Mesendoderm (in vitro differentiated cells): ENCODE measurements at regions not wholly inside any gene's neighbourhood (a gene's known extent, or its start where the extent isn't known, plus 50 kb on each side); places are given as distances from the start of the nearest gene placed in this dataset.

Experiments
- DNase-seq: peaks from one replicate; pipeline ENCODE4 v3.0.0; 2013
- H2AK5ac ChIP-seq: 2 replicates; pipeline ENCODE4 v1.6.1; 2013; ENCODE audit warnings: low read length, inconsistent platforms
- H2BK120ac ChIP-seq: 2 replicates; pipeline ENCODE4 v1.6.1; 2013; ENCODE audit warnings: low read depth, mild to moderate bottlenecking, low read length, moderate library complexity, mixed read lengths
- H2BK15ac ChIP-seq: replicated peaks from 2 replicates; pipeline ENCODE4 v1.6.1; 2013; ENCODE audit warnings: low read depth, mild to moderate bottlenecking, moderate library complexity
- H2BK5ac ChIP-seq: 2 replicates; pipeline ENCODE4 v1.6.1; 2013; ENCODE audit warnings: low read length, inconsistent platforms
- H3K18ac ChIP-seq: 2 replicates; pipeline ENCODE4 v1.6.1; 2013; ENCODE audit warnings: mild to moderate bottlenecking, low read length, mixed read lengths
- H3K23ac ChIP-seq: one replicate; pipeline ENCODE4 v1.6.1; 2013; ENCODE audit warnings: low read length
- H3K27ac ChIP-seq: 2 replicates; pipeline ENCODE4 v1.5.1; 2013; ENCODE audit warnings: low read depth, mild to moderate bottlenecking, inconsistent platforms, low read length, moderate library complexity
- H3K27me3 ChIP-seq: 2 replicates; pipeline ENCODE4 v1.6.1; 2013; ENCODE audit warnings: low read length, control low read depth, mild to moderate bottlenecking, inconsistent platforms; ENCODE audit not compliant: insufficient read depth, poor library complexity
- H3K36me3 ChIP-seq: 2 replicates; pipeline ENCODE4 v1.6.1; 2013; ENCODE audit warnings: low read length, inconsistent platforms; ENCODE audit not compliant: control insufficient read depth, insufficient read depth
- H3K4ac ChIP-seq: one replicate; pipeline ENCODE4 v1.6.1; 2013; ENCODE audit warnings: low read depth, mild to moderate bottlenecking, low read length, moderate library complexity
- H3K4me1 ChIP-seq: 2 replicates; pipeline ENCODE4 v1.6.1; 2013; ENCODE audit warnings: low read depth, low read length, inconsistent platforms; ENCODE audit not compliant: control insufficient read depth
- H3K4me2 ChIP-seq: 2 replicates; pipeline ENCODE4 v1.6.1; 2013; ENCODE audit warnings: low read length
- H3K4me3 ChIP-seq: 2 replicates; pipeline ENCODE4 v1.5.1; 2013; ENCODE audit warnings: mild to moderate bottlenecking, low read length
- H3K56ac ChIP-seq: one replicate; pipeline ENCODE4 v1.6.1; 2013; ENCODE audit warnings: low read length
- H3K79me1 ChIP-seq: 2 replicates; pipeline ENCODE4 v1.6.1; 2013; ENCODE audit warnings: low read length, inconsistent platforms
- H3K79me2 ChIP-seq: 2 replicates; pipeline ENCODE4 v1.6.1; 2013; ENCODE audit warnings: mild to moderate bottlenecking, low read length; ENCODE audit not compliant: control insufficient read depth, insufficient read depth
- H3K9ac ChIP-seq: 2 replicates; pipeline ENCODE4 v1.6.1; 2013; ENCODE audit warnings: low read length, inconsistent platforms
- H4K5ac ChIP-seq: one replicate; pipeline ENCODE4 v1.6.1; 2013; ENCODE audit warnings: low read length
- H4K8ac ChIP-seq: one replicate; pipeline ENCODE4 v1.6.1; 2013; ENCODE audit warnings: low read depth, mild to moderate bottlenecking, control low read depth, low read length, moderate library complexity
- WGBS: extraction: QIAGEN DNeasy Blood & Tissue Kit; methylation state at CpG from one replicate; pipeline ENCODE4 v1.1.7; 2013; ENCODE audit warnings: low lambda C conversion rate, missing lambda C conversion rate; ENCODE audit not compliant: insufficient coverage; ENCODE audit errors: extremely low coverage; 5-methylcytosine and 5-hydroxymethylcytosine counted together

DNA sequence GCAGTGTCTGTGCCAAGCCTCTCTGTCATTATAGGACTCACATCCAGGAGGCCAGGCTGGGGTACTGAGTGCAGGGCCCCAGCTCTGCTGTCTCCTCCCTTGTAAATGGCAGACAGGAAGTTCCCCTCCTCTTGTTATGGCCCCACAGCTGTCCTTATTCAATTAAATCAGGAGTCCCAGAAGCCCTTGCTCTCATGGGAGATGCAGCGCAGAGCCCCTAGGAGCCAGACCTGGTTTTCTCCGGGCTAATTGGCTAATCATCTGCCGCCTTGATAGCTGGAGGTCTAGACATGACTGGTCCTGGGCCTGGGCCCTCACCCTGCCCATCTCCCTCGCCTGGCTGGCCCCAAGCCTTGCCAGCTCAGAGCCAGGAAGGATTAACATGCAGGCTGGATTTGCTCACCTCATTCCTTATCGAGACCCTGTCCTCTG, 172.0 kb downstream of the VEGFA start:
- H3K27ac ChIP-seq = no peak overlapping the region
- no peak overlapping the region for H4K8ac ChIP-seq
- no peak overlapping the region for H2BK5ac ChIP-seq
- no peaks in the 10 kb centered on the region for H3K79me2 ChIP-seq
- H3K4ac ChIP-seq = no peak overlapping the region
- H3K36me3 ChIP-seq = no peaks in the 10 kb centered on the region
- no peak overlapping the region for H3K18ac ChIP-seq
- no peaks in the 10 kb centered on the region for H3K79me1 ChIP-seq
- no peak overlapping the region for H2BK15ac ChIP-seq
- H3K56ac ChIP-seq = peak overlapping the region; percentile 6
- H4K5ac ChIP-seq = no peak overlapping the region
- no peak overlapping the region for H3K4me2 ChIP-seq
- H2BK120ac ChIP-seq = no peak overlapping the region
- H3K23ac ChIP-seq = no peak overlapping the region
- peaks cover 2% of the 10 kb centered on the region for H3K4me1 ChIP-seq
- WGBS = no CpG with 5 or more reads among the region's 5 CpGs
- DNase-seq = peak; percentile 75
- no peak overlapping the region for H3K4me3 ChIP-seq
- no peaks in the 10 kb centered on the region for H3K27me3 ChIP-seq
- H3K9ac ChIP-seq = no peak overlapping the region
- H2AK5ac ChIP-seq = no peak overlapping the region

DNA sequence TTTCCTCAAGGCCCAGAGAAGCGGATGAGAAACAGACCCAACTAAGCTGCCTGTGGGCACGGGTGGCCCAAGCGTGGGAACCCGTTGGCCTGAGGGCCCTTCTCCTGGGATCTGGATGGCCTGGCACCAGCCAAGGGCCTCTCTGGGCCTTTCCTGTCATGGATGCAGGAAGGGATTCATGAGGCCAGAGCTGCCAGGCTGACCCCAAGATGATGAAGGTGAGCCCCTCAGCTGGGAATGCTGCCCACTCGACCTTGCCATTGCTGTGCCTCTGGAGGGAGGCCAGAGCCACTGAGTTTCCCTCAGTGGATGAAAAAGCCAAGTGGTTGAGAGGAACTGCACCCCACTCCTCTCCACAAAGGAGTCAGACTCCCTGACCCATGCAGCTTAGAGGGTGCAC, 171.2 kb downstream of the VEGFA start:
- Histone ChIP-seq H3K9ac (no peak overlapping the region), H2AK5ac (no peak overlapping the region), H3K18ac (no peak overlapping the region), H4K5ac (no peak overlapping the region), H3K79me1 (no peaks in the 10 kb centered on the region), H3K4me2 (no peak overlapping the region), H4K8ac (no peak overlapping the region), H3K27me3 (no peaks in the 10 kb centered on the region), H2BK120ac (no peak overlapping the region), H3K4me3 (no peak overlapping the region), H3K4ac (no peak overlapping the region), H2BK5ac (no peak overlapping the region), H3K4me1 (peaks cover 8% of the 10 kb centered on the region), H3K56ac (peak overlapping the region; percentile 3), H3K79me2 (no peaks in the 10 kb centered on the region), H3K27ac (no peak overlapping the region), H3K36me3 (no peaks in the 10 kb centered on the region), H3K23ac (no peak overlapping the region), H2BK15ac (no peak overlapping the region)
- no CpG with 5 or more reads among the region's 5 CpGs for WGBS
- DNase-seq = no peak

DNA sequence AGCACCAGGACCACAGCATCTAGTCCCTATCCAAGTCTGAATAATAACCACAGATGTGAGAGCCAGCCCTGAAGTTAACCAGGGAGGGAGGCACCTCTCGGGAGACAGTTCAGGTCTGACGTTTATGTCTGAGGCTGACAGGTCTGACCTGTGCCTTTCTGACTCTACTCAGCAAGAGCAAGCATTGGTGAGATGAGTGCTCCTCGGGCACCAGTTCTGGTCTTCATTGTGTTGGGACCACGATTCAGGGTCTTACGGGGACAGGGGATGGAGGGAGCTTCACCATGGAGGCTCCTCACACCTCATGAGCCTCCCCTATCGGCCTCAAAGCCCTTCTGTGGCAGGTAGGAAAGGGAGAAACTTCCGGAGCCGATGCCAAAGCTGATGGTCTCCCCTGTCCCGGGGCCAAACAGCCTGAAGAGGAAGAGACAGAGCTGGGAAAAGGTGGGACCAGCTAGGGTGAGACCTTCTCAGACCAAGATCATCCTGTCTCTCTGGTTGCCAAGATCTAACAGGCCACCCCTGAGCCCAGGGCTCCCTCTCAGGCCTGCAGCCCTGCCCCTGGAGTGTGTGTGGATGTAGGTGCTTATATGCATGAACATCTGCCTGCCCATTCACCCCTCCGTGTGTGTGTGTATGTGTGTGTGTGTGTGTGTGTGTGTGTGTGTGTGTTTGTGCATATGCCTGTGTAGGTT, 170.5 kb downstream of the VEGFA start:
- no peak overlapping the region for H3K4me3 ChIP-seq
- H3K9ac ChIP-seq = no peak overlapping the region
- H3K27ac ChIP-seq = no peak overlapping the region
- H2BK120ac ChIP-seq = no peak overlapping the region
- no peak overlapping the region for H3K4me2 ChIP-seq
- no peak overlapping the region for H2BK15ac ChIP-seq
- no peak overlapping the region for H3K18ac ChIP-seq
- no peak overlapping the region for H4K5ac ChIP-seq
- H3K27me3 ChIP-seq = no peaks in the 10 kb centered on the region
- no peak for DNase-seq
- no peak overlapping the region for H2BK5ac ChIP-seq
- H3K23ac ChIP-seq = no peak overlapping the region
- H3K4ac ChIP-seq = no peak overlapping the region
- peaks cover 10% of the 10 kb centered on the region for H3K4me1 ChIP-seq
- no peak overlapping the region for H4K8ac ChIP-seq
- no peaks in the 10 kb centered on the region for H3K79me1 ChIP-seq
- no peaks in the 10 kb centered on the region for H3K79me2 ChIP-seq
- no peak overlapping the region for H2AK5ac ChIP-seq
- no peaks in the 10 kb centered on the region for H3K36me3 ChIP-seq
- H3K56ac ChIP-seq = no peak overlapping the region
- no CpG with 5 or more reads among the region's 10 CpGs for WGBS

DNA sequence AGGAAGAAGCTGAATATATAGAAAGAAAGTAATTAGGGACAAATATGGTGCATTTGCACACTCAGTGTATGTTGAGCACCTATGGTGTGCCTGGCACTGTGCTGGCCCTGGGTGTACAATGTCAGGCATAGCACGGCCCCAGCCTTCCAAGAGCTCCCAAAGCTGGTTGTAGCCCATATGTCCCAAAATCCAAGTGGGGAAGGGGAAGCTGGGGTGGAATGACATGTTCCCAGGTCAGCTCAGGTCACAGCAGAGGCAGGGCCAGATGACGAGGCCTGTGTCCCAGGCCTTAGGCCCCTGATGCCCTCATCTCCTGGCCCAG, 170.0 kb downstream of the VEGFA start:
- H4K8ac ChIP-seq = no peak overlapping the region
- no peaks in the 10 kb centered on the region for H3K36me3 ChIP-seq
- H3K27ac ChIP-seq = no peak overlapping the region
- H3K4me2 ChIP-seq = no peak overlapping the region
- DNase-seq = no peak
- no peak overlapping the region for H3K23ac ChIP-seq
- H2AK5ac ChIP-seq = no peak overlapping the region
- no peaks in the 10 kb centered on the region for H3K27me3 ChIP-seq
- H3K9ac ChIP-seq = no peak overlapping the region
- no peak overlapping the region for H2BK15ac ChIP-seq
- no peak overlapping the region for H3K4ac ChIP-seq
- no CpG with 5 or more reads among the region's 2 CpGs for WGBS
- H4K5ac ChIP-seq = no peak overlapping the region
- no peak overlapping the region for H3K56ac ChIP-seq
- no peak overlapping the region for H3K18ac ChIP-seq
- no peaks in the 10 kb centered on the region for H3K79me2 ChIP-seq
- no peaks in the 10 kb centered on the region for H3K79me1 ChIP-seq
- H2BK120ac ChIP-seq = no peak overlapping the region
- peaks cover 10% of the 10 kb centered on the region for H3K4me1 ChIP-seq
- no peak overlapping the region for H2BK5ac ChIP-seq
- no peak overlapping the region for H3K4me3 ChIP-seq

DNA sequence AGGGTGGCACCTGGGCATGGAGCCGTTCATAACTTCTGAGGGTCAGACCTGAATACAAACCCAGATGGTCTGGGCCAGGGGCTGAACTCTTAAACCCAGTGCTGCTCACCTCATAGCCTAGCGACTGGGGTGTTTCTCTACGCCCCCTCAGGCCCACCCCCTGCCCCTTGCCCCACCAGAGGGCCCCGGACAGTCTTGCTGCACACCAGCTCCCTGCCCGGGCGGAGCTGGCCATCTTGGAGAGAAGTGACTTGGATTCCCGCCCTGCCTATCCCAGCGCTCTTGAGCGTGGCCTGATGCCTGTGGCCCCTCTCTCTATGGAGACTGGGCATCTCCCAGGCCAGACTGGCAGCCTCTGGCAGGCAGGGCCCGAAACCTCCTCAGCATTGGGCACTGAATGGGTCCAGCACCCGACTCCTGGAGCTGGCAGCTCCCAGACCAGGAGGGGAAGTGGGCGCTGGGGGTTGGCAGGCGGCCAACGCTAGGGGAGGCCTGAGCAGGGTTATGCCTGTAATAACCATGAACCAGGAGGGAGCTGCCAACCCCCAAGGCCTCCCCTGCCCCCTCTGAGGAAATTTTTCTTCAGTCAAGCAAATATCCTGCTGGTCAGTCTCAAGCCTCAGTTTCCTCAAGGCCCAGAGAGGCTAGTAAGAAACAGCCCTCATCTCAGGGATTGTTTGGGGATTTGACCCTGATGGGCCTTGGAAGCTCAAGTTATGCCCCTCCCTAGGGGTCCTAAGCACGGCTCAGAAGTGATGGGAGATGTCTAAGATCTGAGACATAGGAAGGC, 169.5 kb downstream of the VEGFA start:
- Histone ChIP-seq H4K8ac (no peak overlapping the region), H3K56ac (no peak overlapping the region), H3K4ac (no peak overlapping the region), H3K4me2 (no peak overlapping the region), H3K27ac (no peak overlapping the region), H2BK15ac (no peak overlapping the region), H3K4me1 (peaks cover 10% of the 10 kb centered on the region), H3K18ac (no peak overlapping the region), H3K36me3 (no peaks in the 10 kb centered on the region), H3K27me3 (no peaks in the 10 kb centered on the region), H3K4me3 (no peak overlapping the region), H3K79me2 (no peaks in the 10 kb centered on the region), H3K9ac (no peak overlapping the region), H2BK120ac (no peak overlapping the region), H3K23ac (no peak overlapping the region), H3K79me1 (no peaks in the 10 kb centered on the region), H4K5ac (no peak overlapping the region), H2BK5ac (no peak overlapping the region), H2AK5ac (no peak overlapping the region)
- WGBS = no CpG with 5 or more reads among the region's 15 CpGs
- no peak for DNase-seq
